ENCODE measurements at regions not wholly inside any gene's neighbourhood (a gene's known extent, or its start where the extent isn't known, plus 50 kb on each side); places are given as distances from the start of the nearest gene placed in this dataset.

DNA sequence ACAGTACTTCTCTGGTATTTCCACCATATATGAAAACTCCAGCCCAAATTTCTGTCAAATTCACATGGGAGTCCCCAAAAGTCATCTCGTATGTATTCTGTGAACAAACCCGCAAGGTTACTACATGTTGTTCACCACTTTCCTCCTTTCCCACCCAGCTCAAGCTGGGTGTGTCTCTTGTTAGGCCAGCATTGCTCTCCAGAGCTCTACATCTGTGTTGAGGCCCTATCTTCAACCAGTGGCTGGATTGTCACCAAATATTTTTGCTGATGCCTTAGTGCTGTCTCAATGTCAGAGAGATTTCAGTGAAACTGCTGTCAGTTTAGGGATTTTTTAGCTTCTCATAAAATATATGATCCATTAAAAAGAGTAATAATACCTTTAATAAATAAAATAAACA is 230.9 kb downstream of the BTG1 start:
- no peak for DNase-seq

- DNase-seq: no peak
Observed at GRCh38 chr12:91913651-91914050, 232.0 kb downstream of the BTG1 start.

DNA sequence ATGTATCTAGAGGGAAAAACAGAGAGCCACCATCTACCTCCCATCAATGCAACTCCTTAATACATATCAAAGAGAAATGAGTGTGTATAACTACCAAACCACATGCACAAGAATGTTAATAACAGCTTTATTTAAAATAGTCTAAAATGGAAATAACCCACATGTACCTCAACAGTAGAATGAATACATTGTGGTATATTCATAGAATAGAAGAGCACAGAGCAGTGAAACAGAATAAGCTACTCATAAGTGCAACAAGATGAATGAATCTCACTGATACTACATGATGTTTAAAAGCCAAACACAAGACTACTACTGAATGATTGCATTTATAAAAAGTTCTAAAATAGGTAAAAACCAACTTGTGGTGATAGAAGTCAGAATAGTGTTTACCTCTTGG is 232.5 kb downstream of the BTG1 start:
- DNase-seq: no peak

- no peak for DNase-seq
Observed at GRCh38 chr12:91912178-91912577, 233.5 kb downstream of the BTG1 start.

DNA sequence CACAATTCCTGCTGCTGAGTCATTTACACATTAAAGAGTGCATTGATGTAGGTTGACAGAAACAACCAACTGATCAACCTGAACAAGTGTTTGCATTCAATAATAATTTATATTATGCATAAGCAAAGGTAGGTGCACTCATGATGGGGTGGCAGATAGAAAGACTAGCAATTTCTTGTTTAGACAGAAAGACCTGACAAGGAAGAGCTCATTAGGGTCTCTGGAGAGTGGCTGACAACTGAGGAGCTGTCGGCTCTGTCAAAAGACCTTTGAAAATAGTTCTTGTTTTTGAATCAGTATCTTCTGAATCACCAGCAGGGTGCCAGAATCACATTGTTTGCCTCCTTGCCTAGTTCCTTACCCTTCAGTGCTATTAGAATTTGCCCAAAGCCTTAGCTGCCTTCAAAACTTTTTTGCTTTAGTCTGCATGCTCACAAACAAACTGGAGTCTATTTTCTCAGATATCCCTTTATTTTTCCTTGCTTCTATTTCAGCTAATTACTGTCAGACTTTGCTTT is 234.7 kb downstream of the BTG1 start:
- DNase-seq: no peak

DNA sequence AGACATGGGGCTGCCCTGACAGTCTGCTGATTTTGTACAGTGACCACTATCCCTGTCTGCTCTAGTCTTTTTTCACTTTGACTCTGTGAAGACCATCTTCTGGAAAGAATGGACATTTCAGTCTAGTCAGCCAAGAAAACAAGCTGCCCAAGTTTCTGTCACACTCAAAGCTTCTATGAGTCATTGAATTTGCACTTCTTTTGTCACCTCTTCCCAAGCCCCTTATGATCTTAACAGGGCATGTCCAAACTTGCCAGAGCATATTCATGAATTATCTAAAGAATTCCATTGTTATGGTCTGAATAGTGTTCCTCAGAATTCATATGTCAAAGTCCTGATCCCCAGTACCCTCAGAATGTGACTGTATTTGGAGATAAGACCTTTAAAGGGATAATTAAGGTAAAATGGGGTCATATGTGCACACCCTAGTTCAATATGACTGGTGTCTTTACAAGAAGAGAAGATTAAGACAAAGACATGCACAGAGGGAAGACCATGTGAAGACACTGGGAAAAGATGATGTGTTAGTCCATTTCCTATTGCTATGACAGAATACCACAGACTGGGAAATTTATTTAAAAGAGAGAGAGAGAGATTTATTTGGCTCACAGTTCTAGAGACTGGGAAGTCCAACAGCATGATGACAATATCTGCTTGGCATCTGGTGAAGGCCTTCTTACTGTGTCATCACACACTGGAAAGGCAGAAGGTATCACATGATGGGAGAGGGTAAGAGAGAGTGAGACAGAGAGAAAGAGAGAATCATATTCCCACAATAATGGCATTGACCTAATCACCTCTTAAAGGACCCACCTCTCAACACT is 242.6 kb downstream of the BTG1 start:
- DNase-seq: no peak

GRCh38 chr12:91901381-91902074 is 244.1 kb downstream of the BTG1 start:
- DNase-seq: no peak

DNA sequence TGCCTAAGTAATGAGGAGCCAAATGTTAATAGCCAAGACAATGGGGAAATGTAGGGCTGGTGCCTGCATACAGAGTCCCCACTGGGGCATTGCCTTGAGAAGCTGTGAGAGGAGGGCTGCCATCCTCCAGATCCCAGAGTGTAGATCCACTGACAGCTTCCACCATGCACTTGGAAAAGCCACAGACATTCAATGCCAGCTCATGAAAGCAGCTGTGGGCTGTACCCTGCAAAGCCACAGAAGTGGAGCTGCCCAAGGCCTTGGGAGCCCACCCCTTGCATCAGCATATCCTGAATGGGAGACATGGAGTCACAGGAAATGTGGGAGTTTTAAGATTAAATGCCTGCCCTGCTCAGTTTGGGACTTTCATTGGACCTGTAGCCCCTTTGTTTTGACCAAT is 244.7 kb downstream of the BTG1 start:
- DNase-seq: no peak

DNA sequence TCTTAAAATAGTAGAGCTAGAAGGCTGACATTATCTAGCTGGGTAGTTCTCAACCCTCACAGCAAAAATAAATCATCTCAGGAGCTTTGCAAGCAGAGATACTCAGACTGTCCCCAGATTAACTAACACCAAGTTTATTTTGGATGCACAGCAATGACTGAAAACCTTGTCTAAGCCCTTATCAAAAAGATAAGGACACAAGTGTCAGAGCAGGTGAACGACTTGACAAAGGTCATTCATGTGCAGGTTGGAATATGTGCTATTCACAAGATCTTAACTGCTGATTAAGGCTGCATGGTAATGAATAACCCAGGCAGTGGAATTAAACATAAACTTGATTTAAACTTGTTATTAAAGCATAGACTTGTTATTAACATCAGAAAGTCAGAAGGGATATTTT is 246.6 kb downstream of the BTG1 start:
- DNase-seq: no peak

- DNase-seq: no peak
Observed at GRCh38 chr12:91897025-91897515, 248.6 kb downstream of the BTG1 start.

DNA sequence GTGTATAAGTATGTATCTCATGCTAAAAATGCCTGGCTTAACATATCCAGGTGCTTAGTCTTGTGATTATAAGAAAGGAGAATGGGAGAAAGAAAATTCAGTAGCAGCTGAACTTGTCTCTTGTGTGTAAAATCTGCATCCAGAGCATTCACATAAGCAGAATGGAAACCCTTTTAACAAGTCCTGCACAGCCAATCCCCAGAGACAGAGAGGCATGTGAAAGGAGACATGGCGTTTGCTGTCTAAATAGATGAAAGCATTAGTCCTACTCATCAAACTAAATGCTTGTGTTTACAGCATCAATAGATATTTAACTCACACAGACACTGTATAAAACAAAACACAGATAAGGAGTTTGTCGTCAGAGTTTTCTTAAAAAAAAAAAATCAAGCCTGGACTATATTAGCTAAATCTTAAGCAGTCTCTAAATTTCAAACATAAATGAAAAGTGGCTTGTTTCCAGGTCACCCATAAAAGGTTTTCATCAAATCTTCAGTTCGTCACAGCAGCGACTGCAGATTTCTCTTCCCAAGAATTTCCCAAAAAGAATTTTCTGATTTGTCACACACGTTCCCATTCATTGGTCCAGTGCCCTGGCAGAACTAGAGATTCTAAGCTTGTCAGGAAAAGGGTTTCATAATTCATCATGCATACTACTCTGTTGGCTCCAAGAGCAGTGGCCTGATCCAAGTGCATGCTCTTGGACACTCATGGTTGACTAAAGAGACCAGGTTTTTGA is 249.2 kb downstream of the BTG1 start:
- DNase-seq: no peak

DNA sequence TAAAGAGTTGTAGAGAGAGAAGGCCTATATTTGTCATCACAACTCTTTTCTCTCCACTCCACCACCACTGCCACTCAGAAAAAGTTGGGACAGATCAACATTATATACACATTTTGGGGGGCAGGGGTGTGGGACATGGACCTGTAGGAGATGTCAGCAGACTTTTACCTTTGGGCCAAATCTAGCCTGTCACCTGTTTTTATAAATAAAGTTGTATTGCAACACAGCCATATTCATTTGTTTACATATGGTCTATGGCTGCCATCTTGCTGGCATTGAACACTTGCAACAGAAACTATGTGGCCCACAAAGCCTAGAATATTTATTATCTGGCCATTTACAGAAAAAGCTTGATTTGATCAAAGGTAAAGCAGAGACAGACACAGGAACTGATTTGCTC is 250.7 kb downstream of the BTG1 start:
- DNase-seq: no peak

DNA sequence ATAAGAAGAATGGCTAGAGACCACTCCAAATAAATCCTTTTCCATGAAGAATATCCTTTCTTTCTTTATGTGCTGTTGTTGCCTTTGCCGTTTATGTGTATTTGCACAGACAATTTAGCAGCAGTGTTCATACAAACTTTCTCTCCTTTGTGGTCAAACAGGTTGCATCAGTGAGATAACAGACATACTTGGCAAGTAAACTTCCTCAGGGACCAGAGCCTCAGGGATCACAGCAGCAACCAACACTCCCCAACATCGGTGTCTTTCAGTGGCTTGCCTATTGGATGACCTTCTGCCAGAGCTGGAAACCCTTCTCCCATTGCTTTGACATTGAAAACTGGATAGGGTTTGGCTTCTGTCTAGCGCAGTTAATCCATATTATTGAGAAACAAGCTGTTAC is 252.2 kb downstream of the BTG1 start:
- no peak for DNase-seq

- no peak for DNase-seq
Observed at GRCh38 chr12:91892081-91892855, 253.4 kb downstream of the BTG1 start.

GRCh38 chr12:91890742-91891141 is 254.9 kb downstream of the BTG1 start:
- DNase-seq: no peak

DNA sequence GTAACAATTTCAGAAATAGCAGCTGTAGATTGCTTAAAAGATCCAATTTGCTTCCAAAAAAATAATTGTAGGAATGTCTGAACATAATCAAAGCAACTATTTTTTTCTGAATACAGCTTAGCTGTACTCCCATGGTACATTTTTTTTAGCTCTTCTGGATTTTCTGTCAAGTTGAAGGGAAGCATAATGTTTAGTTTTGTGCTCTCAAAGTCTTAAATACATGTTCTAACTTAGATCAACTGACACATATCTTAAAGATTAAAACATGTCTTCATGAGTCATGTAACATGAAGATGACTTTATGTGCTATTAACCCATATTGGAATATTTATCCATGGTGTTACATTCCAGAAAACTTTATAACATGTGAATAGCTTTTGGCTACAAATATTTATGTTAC is 255.7 kb downstream of the BTG1 start:
- no peak for DNase-seq

DNA sequence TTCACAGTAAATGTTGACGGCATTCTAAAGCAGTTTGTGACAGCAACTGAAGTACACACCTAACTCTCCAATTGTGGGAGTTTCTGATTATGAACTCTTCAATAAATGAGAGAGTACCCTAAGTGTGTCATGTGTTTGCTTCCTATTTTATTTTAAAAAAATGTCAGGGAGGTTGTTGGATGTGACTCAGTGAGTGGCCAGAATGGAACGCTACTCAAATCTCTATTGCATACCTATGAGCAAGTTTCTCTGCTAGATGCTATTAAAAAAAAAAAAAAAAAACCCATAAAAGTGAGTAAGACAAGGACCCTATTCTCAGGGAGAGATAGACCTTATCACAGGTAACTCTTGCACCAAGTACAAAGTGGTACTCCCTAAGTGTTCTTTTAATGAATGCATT is 256.6 kb downstream of the BTG1 start:
- no peak for DNase-seq

DNA sequence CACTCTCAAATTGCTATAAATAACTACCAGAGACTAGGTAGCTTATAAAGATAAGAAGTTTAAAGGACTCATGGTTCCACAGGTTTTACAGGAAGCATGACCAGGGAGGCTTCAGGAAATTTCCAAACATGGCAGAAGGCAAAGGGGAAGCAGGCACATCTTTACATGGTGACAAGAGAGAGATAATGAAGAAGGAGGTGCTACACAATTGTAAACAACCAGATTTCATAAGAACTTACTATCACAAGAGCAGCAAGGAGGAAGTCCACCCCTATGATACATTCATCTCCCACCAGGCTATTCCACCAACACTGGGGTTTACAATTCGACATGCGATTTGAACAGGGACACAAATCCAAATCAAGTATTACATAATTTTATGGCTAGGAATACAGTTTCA is 257.7 kb downstream of the BTG1 start:
- no peak for DNase-seq

DNA sequence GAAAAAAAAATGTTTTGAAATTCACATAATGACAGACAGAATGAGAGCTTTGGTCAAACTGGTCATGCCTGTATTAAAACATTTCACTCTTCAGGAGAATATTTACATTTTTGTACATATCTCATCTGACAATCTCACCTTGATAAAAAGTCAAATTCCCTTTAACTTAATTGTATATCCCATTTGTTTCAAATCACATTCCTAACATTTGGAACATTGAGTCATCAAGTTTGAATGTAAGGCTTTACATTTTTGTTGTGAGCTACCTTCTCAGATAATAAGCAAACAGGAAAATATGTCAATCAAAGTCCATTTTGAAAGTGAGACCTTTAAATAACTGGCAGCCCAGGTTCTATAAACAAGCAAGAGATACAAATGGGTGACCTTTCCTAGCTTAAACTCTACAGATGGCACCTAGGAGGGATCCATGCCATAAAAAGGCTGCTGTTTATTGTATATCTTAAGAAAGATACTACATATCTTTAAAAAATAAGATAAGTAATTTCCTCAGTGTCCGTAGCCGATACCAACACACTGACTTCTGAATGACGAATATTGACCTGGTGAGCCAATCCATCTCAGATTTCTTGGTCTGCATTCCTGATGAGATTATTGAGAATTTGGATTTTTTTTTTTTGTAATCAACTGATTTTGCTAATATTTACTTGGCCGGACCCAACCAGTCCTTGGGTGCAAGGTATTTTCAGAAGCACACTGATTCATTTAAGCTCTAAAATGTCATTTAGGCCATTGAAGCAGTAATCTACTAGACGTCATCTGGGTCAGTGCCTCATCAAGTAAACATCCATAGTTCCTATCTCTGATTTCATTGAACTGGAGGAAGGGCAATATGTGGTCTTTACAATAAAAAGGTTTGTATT is 259.6 kb downstream of the BTG1 start:
- DNase-seq: no peak

DNA sequence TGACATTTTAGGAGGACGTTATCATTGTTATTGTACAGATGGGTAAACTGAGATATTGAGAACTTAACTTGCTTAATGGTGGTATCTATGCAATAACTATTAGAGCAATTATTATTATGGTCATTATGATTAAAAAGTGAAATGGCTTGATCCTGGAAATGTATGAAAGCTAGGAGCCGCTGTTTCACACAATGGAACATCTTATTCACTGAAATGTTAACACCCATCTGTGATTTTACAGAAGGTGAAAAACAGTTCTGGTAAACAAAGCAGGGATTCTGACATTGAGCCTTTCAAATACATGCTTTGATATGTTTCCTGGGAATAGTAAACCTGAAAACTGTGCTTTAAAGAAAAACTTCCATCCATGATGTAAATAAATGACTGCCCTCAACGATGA is 261.4 kb downstream of the BTG1 start:
- no peak for DNase-seq

DNA sequence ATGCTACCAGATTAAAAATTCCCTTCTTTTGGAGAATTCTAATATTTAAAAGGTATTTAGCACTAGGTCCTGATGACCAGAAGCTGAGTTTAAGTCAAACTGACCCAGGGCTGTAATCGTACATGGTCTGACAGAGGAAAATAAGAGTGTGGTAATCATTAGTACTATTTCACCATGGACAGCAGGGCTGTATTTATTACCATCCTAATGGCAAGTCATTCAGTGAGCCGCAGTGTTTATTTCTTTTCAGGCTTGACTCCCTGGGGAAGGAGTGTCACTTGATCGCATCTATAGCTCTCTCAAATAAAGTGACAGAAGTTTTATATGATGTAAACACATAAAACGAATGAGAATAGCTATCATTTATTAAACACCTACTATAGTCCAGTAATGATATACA is 261.8 kb downstream of the BTG1 start:
- DNase-seq: no peak

- DNase-seq: no peak
Observed at GRCh38 chr12:91882910-91883309, 262.7 kb downstream of the BTG1 start.
